Activated T-cell treated with anti-CD3 and anti-CD28 coated beads, Interleukin-2, amount 50 U/mL, for 4 hours (primary cell): ENCODE measurements at regions not wholly inside any gene's neighbourhood (a gene's known extent, or its start where the extent isn't known, plus 50 kb on each side); places are given as distances from the start of the nearest gene placed in this dataset.
"Not testable (repeated sequence)": the region's sequence is repeated elsewhere in the genome, so short reads cannot be mapped to it uniquely, and the experiment has no call there.

ENCODE experiments used
- ATAC-seq, 2 donors: fragments of 200-7000 bp; cut with Tn5 transposase; one replicate each; pipeline ENCODE4 v1.10.0; 2021
- DNase-seq: peaks from one replicate; pipeline ENCODE4 v3.0.0-alpha.2; 2020
- H3K27me3 Mint-ChIP-seq: one replicate; pipeline ENCODE4 v1.8.0; 2021; ENCODE audit warnings: low read depth, mixed read lengths
- H3K36me3 Mint-ChIP-seq: one replicate; pipeline ENCODE4 v1.8.0; 2022; ENCODE audit warnings: mixed read lengths; ENCODE audit not compliant: insufficient read depth
- H3K4me1 Mint-ChIP-seq: one replicate; pipeline ENCODE4 v1.8.0; 2021; ENCODE audit warnings: low read depth, mixed read lengths
- H3K4me3 Mint-ChIP-seq: one replicate; pipeline ENCODE4 v1.8.0; 2021; ENCODE audit warnings: mild to moderate bottlenecking, moderate library complexity, mixed read lengths
- H3K9me3 Mint-ChIP-seq: one replicate; pipeline ENCODE4 v1.8.0; 2021; ENCODE audit warnings: mixed read lengths

DNA sequence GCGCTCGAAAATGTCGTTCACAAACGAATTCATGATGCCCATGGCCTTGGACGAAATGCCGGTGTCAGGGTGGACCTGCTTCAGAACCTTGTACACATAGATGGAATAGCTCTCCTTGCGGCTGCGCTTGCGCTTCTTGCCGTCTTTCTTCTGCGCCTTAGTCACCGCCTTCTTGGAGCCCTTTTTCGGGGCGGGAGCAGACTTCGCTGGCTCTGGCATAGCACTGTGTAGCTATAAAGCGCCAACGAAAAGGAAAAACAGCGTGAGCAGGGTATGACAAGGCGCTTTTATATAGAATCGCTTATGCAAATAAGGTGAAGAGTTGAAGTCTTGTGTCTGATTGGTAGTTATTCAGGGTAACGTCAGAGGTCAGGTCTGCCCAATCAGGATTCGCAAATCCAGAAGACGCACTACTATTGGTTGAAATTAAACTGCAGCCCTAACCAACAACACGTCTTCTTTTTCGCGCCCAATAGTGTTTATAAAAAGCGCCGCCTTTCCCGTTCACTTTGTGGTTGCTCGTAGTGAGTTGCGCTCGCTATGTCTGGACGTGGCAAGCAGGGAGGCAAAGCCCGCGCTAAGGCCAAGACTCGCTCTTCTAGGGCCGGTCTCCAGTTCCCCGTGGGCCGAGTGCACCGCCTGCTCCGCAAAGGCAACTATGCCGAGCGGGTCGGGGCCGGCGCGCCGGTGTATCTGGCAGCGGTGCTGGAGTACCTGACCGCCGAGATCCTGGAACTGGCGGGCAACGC is 114.8 kb upstream of the PRSS16 start:
- ATAC-seq (peak; percentile 86 to 91), DNase-seq (peak; percentile 80)
- Mint-ChIP-seq H3K27me3 (no peaks in the 10 kb centered on the region), H3K4me3 (no peak overlapping the region), H3K9me3 (no peaks in the 10 kb centered on the region), H3K4me1 (peaks cover 6% of the 10 kb centered on the region), H3K36me3 (no peaks in the 10 kb centered on the region)

- ATAC-seq (peak; percentile 8 to 9), DNase-seq (peak; percentile 65)
- Mint-ChIP-seq H3K4me3 (no peak overlapping the region), H3K27me3 (no peaks in the 10 kb centered on the region), H3K9me3 (no peaks in the 10 kb centered on the region), H3K4me1 (peaks cover 12% of the 10 kb centered on the region), H3K36me3 (no peaks in the 10 kb centered on the region)
Measured at GRCh38 chr6:27133281-27134227, 113.9 kb upstream of the PRSS16 start.

DNA sequence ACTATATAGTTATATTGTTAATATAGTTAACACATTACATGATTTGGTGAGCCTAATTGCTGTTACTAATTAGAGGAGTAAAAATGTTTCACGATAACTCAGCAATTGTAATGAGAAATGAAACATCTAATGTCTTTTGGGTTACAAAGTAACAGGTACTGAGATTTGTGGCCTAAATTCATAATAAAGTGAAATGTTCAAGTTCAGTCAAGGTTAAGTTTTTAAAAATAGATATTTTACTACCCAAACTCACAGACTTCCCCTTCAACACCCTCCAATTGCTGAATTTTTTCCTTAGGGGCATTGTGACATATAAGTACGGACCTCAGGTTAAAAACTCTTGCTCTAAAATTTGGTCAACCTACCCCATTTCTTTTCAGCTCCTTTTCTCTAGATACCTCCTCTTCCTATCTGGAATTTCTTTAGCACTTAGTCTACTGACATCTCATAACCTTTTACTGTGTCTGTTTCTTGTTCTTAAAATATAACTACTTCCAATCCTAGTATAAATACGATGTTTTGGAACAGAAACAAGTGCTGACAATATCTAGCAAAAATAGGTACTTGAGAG is 112.3 kb upstream of the PRSS16 start:
- Mint-ChIP-seq H3K9me3 (no peaks in the 10 kb centered on the region), H3K4me3 (no peak overlapping the region), H3K4me1 (peaks cover 25% of the 10 kb centered on the region), H3K36me3 (no peaks in the 10 kb centered on the region), H3K27me3 (no peaks in the 10 kb centered on the region)
- ATAC-seq, result no peak
- no peak for DNase-seq

DNA sequence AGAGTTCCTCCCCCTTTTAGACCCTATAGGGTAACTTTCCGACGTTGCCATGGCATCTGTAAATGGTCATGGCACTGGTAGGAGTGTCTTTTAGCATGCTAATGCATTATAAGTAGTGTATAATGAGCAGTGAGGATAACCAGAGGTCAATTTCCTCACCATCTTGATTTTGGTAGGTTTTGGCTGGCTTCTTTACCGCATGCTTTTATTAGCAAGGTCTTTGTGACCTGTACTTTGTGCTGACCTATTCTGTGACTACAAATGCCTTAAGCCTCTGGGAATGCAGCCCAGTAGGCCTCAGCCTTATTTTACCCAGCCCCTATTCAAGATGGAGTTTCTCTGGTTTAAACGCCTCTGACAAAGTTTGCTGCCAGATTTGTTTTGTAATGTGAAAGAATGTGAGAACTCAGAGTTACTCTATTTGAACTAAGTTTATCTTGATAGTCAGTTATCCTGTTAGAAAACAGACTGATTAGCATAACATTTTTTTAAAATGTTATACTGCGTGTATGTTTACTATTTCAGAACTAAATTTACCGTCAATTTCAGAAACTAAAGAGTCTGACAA is 111.3 kb upstream of the PRSS16 start:
- no peak overlapping the region for H3K4me3 Mint-ChIP-seq
- ATAC-seq, result no peak

DNA sequence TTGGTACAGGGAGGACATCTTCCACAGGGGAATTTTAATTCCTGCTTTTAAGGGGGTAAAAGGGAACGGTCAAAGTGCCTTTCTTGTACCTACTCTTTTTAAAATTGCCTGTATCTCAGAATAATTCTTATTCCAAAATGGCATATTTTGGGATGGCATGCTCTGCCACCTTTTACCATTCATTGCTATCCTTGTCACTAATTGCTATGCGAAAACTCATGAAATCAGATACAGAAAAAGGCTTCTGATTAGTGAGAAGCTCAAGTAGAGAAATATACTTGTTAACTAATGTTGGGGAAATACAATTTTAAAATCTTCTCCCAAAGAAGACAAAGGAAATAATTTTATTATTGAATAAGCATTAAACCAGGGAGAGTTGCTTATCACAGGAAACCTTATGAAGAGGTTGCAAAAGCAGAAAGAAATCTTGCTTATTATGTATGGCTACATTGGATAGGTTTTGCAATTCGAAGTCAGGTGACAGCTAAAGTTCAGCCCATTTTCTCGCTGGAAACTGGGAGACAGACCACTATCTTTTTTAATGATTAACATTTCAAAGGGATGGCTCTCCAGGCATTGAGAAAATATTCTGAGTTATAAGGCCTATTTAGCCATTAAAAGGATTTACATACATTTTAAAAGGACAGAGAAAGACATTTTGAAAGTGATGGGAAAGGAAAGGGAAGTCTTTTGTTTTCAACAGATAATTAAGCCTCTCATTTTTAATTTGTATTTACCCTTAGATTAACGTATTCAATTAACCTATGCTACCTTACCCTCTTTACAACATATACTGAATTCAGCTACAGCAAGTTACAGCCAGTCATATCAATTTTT is 110.3 kb upstream of the PRSS16 start:
- Mint-ChIP-seq H3K36me3 (peaks cover 3% of the 10 kb centered on the region), H3K4me1 (peaks cover 35% of the 10 kb centered on the region), H3K9me3 (no peaks in the 10 kb centered on the region), H3K27me3 (no peaks in the 10 kb centered on the region), H3K4me3 (no peak overlapping the region)
- no peak for DNase-seq
- no peak for ATAC-seq

More for the DNA sequence above, 111.3 kb upstream of the PRSS16 start:
- no peak for DNase-seq
- H3K36me3 Mint-ChIP-seq, result peaks cover 3% of the 10 kb centered on the region
- H3K9me3 Mint-ChIP-seq, result no peaks in the 10 kb centered on the region
- no peaks in the 10 kb centered on the region for H3K27me3 Mint-ChIP-seq
- H3K4me1 Mint-ChIP-seq, result peaks cover 31% of the 10 kb centered on the region

GRCh38 chr6:27138406-27138805 is 109.1 kb upstream of the PRSS16 start:
- H3K4me1 Mint-ChIP-seq, result peaks cover 37% of the 10 kb centered on the region
- no peak for DNase-seq

GRCh38 chr6:27138837-27139755 is 108.4 kb upstream of the PRSS16 start:
- peak overlapping the region; percentile 91 for H3K4me3 Mint-ChIP-seq
- peak; percentile 86 to 89 for ATAC-seq
- DNase-seq, result peak; percentile 39
- no peaks in the 10 kb centered on the region for H3K9me3 Mint-ChIP-seq
- H3K36me3 Mint-ChIP-seq, result peaks cover 3% of the 10 kb centered on the region
- H3K27me3 Mint-ChIP-seq, result no peaks in the 10 kb centered on the region
- peaks cover 41% of the 10 kb centered on the region for H3K4me1 Mint-ChIP-seq

More at GRCh38 chr6:27138406-27138805, 109.1 kb upstream of the PRSS16 start:
- peaks cover 3% of the 10 kb centered on the region for H3K36me3 Mint-ChIP-seq
- peak overlapping the region; percentile 91 for H3K4me3 Mint-ChIP-seq
- no peaks in the 10 kb centered on the region for H3K9me3 Mint-ChIP-seq
- no peaks in the 10 kb centered on the region for H3K27me3 Mint-ChIP-seq
- ATAC-seq, result no peak

GRCh38 chr6:27139756-27140579 is 107.5 kb upstream of the PRSS16 start:
- Mint-ChIP-seq H3K36me3 (peaks cover 3% of the 10 kb centered on the region), H3K9me3 (no peaks in the 10 kb centered on the region), H3K27me3 (no peaks in the 10 kb centered on the region), H3K4me3 (peak overlapping the region; percentile 91), H3K4me1 (peaks cover 45% of the 10 kb centered on the region)
- no peak for DNase-seq
- ATAC-seq, result peak in 1 of 2 donors; percentile 15

DNA sequence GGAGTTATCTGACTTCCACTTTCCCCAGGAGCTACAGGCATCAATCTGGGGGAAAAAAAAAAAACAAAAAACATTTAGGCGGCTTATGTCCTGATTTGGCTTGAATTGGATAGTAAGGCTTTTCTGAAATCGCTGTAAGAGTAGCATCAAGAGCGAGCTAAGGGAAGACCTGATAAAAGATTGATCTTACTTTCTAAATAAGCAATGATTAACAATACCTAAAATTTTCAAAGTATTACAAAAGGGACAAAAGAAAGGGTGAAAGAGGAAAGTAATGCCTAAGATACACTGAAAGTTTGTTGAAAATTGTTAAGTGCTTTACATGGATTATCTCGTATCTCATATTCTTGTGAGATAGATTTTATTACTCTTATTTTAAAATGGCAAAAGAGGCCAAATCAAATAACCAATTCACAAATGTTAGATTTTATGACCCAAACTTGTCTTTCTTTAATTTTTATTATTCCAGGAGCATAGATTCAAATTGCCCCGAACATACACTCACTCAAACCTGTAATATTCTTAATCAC is 106.4 kb upstream of the PRSS16 start:
- Mint-ChIP-seq H3K4me3 (peak overlapping the region; percentile 68), H3K36me3 (peaks cover 3% of the 10 kb centered on the region), H3K9me3 (no peaks in the 10 kb centered on the region), H3K27me3 (no peaks in the 10 kb centered on the region), H3K4me1 (peaks cover 44% of the 10 kb centered on the region)
- ATAC-seq, result no peak
- DNase-seq, result no peak

DNA sequence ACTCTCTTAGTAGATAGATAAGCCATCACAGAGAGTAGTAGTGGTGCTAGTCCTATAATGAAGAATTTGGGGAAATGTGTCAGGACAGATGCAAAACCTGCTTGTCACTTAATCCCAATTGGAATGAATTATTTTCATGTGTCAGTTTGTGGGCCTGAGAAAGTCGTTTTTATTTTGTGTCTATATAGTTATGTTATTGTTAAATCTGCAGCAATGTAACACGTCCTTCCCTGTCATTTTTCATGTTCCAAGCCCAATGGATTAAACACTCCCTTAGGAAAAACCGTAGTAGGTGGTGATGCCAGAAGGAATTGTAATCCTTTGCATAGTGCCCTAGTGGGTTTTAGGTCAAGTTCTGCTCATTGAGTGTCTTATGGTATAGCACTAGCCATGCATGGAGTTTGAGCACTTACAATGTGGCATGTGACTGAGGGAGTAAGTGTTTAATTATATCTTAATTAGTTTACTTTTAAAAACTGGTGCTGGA is 105.9 kb upstream of the PRSS16 start:
- no peak for DNase-seq
- H3K36me3 Mint-ChIP-seq, result peaks cover 3% of the 10 kb centered on the region
- H3K4me3 Mint-ChIP-seq, result peak overlapping the region; percentile 9
- ATAC-seq, result no peak
- no peaks in the 10 kb centered on the region for H3K9me3 Mint-ChIP-seq
- no peaks in the 10 kb centered on the region for H3K27me3 Mint-ChIP-seq
- peaks cover 44% of the 10 kb centered on the region for H3K4me1 Mint-ChIP-seq

GRCh38 chr6:27143020-27143388 is 104.5 kb upstream of the PRSS16 start:
- H3K27me3 Mint-ChIP-seq, H3K36me3 Mint-ChIP-seq, H3K9me3 Mint-ChIP-seq, ATAC-seq, H3K4me3 Mint-ChIP-seq, DNase-seq: not testable (repeated sequence)
- peaks cover 44% of the 10 kb centered on the region for H3K4me1 Mint-ChIP-seq
